HCT116 (cell line): ENCODE measurements at regions not wholly inside any gene's neighbourhood (a gene's known extent, or its start where the extent isn't known, plus 50 kb on each side); places are given as distances from the start of the nearest gene placed in this dataset.

Experiments used
- ATAC-seq: fragments of 200-7000 bp; cut with Tn5 transposase; 2 replicates; pipeline ENCODE4 v1.9.1; 2020; ENCODE audit warnings: mild to moderate bottlenecking, moderate library complexity
- BruUV-seq: library from RNA; stranded (reverse); fragments of 400-500 nt; replicated peaks from 2 replicates; lab custom pipeline; 2021; lab: Mats Ljungman, UMichigan
- CTCF ChIA-PET: fragments of 300-600 bp; sonication (Branson Sonifier 250); formaldehyde crosslinking; loops from one replicate; lab custom pipeline; 2021; ENCODE audit warnings: antibody characterized with exemption; lab: Charles Lee
- POLR2A ChIA-PET: fragments of 300-600, 350-600 bp; sonication (Branson Sonifier 250); formaldehyde crosslinking; loops from one replicate; lab custom pipeline; 2021; ENCODE audit warnings: antibody characterized with exemption; lab: Charles Lee
- RAD21 ChIA-PET, 2 experiments: fragments of 300-600 bp; sonication (Branson Sonifier 250); formaldehyde crosslinking; loops; one replicate each; lab custom pipeline; 2023; ENCODE audit warnings: low total read pairs in 2 of 2; ENCODE audit not compliant: uncharacterized antibody in 2 of 2, unreplicated experiment in 2 of 2, low non-redundant PET in 1 of 2; lab: Charles Lee
- DNase-seq: peaks from one replicate; pipeline ENCODE4 v3.0.0-alpha.2; 2010; ENCODE audit warnings: low read depth, low spot score
- H2AFZ ChIP-seq: fragments of 200-600 bp; shearing (Covaris generic), sonication (generic); 2 replicates; pipeline ENCODE4 v1.6.1; 2017; ENCODE audit warnings: low read depth, mixed run types, mixed read lengths, antibody characterized with exemption, low read length; ENCODE audit not compliant: poor library complexity, severe bottlenecking
- H3K27ac ChIP-seq: 2 replicates; pipeline ENCODE4 v1.5.1; 2012; ENCODE audit warnings: low read depth, low read length
- H3K27me3 ChIP-seq: fragments of 200-600 bp; sonication (generic); 2 replicates; pipeline ENCODE4 v1.6.1; 2016; ENCODE audit warnings: mixed run types, low read length, mixed read lengths; ENCODE audit not compliant: insufficient read depth
- H3K36me3 ChIP-seq, 2 experiments: fragments of 200-500 bp in 1 of 2; fragments of 200-600 bp in 1 of 2; sonication (Bioruptor generic) in 1 of 2; sonication (generic) in 1 of 2; 2 replicates each; pipeline versions ENCODE4 v1.5.1 to v1.6.1; 2014 to 2016; ENCODE audit warnings: low read length in 2 of 2, inconsistent platforms in 1 of 2, mixed read lengths in 1 of 2, mixed run types in 1 of 2; ENCODE audit not compliant: insufficient read depth in 2 of 2, control insufficient read depth in 1 of 2
- H3K4me1 ChIP-seq, 2 experiments: fragments of 200-600 bp in 1 of 2; sonication (generic) in 1 of 2; 2 replicates each; pipeline versions ENCODE4 v1.5.1 to v1.6.1; 2012 to 2017; ENCODE audit warnings: low read length in 2 of 2, inconsistent platforms in 1 of 2, mild to moderate bottlenecking in 1 of 2, mixed read lengths in 1 of 2, mixed run types in 1 of 2, moderate library complexity in 1 of 2; ENCODE audit not compliant: insufficient read depth in 2 of 2, control insufficient read depth in 1 of 2
- H3K4me2 ChIP-seq: fragments of 200-600 bp; sonication (generic); 2 replicates; pipeline ENCODE4 v1.6.1; 2017; ENCODE audit warnings: mixed run types, low read length, mixed read lengths
- H3K4me3 ChIP-seq, 2 experiments: fragments of 200-600 bp in 1 of 2; sonication (generic) in 1 of 2; replicated peaks in 1 of 2; 2 replicates each; pipeline ENCODE4 v1.5.1; 2011 to 2016; ENCODE audit warnings: low read length in 2 of 2, control low read depth in 1 of 2, low read depth in 1 of 2, mild to moderate bottlenecking in 1 of 2, mixed read lengths in 1 of 2, mixed run types in 1 of 2
- H3K79me2 ChIP-seq: fragments of 200-600 bp; sonication (generic); 2 replicates; pipeline ENCODE4 v1.6.1; 2017; ENCODE audit warnings: mild to moderate bottlenecking, mixed run types, low read length, moderate library complexity, mixed read lengths; ENCODE audit not compliant: insufficient read depth
- H3K9ac ChIP-seq: fragments of 200-600 bp; sonication (generic); 2 replicates; pipeline ENCODE4 v1.6.1; 2016; ENCODE audit warnings: low read length, mixed read lengths
- H3K9me2 ChIP-seq: fragments of 200-600 bp; sonication (generic), shearing (Covaris generic); 2 replicates; pipeline ENCODE4 v1.6.1; 2017; ENCODE audit warnings: mixed run types, mild to moderate bottlenecking, moderate library complexity; ENCODE audit not compliant: insufficient read depth
- H3K9me3 ChIP-seq, 2 experiments: fragments of 200-500 bp in 1 of 2; fragments of 200-600 bp in 1 of 2; sonication (Bioruptor generic) in 1 of 2; sonication (generic) in 1 of 2; 2 replicates each; pipeline ENCODE4 v1.6.1; 2014 to 2017; ENCODE audit warnings: low read length in 2 of 2, mixed read lengths in 2 of 2, inconsistent platforms in 1 of 2, low read depth in 1 of 2, mild to moderate bottlenecking in 1 of 2, mixed run types in 1 of 2, moderate library complexity in 1 of 2; ENCODE audit not compliant: control insufficient read depth in 1 of 2, insufficient read depth in 1 of 2
- H4K20me1 ChIP-seq: fragments of 200-600 bp; sonication (generic), shearing (Covaris generic); 2 replicates; pipeline ENCODE4 v1.6.1; 2017; ENCODE audit warnings: mixed run types, mild to moderate bottlenecking, moderate library complexity; ENCODE audit not compliant: insufficient read depth
- CBX3 ChIP-seq: IDR thresholded peaks from 2 replicates; pipeline ENCODE4 v1.6.1; 2012; ENCODE audit warnings: low read depth
- CEBPB ChIP-seq: IDR thresholded peaks from 2 replicates; pipeline ENCODE4 v1.6.1; 2012; ENCODE audit warnings: low read depth
- EGR1 ChIP-seq: IDR thresholded peaks from 2 replicates; pipeline ENCODE4 v1.6.1; 2012; ENCODE audit warnings: low read depth
- EZH2 ChIP-seq: fragments of 200-600 bp; sonication (generic); IDR thresholded peaks from 2 replicates; pipeline ENCODE4 v1.6.1; 2017; ENCODE audit warnings: antibody characterized with exemption, mixed run types
- JUND ChIP-seq: IDR thresholded peaks from 2 replicates; pipeline ENCODE4 v1.6.1; 2012
- POLR2A ChIP-seq: IDR thresholded peaks from 2 replicates; pipeline ENCODE4 v1.7.0; 2011; ENCODE audit warnings: borderline replicate concordance; ENCODE audit not compliant: insufficient read depth, insufficient read length; ENCODE audit errors: extremely low read depth
- RAD21 ChIP-seq: IDR thresholded peaks from 2 replicates; pipeline ENCODE4 v1.6.1; 2012; ENCODE audit warnings: low read depth, mild to moderate bottlenecking
- SIN3A ChIP-seq: IDR thresholded peaks from 2 replicates; pipeline ENCODE4 v1.6.1; 2012; ENCODE audit warnings: low read depth
- SP1 ChIP-seq: IDR thresholded peaks from 2 replicates; pipeline ENCODE4 v1.6.1; 2012; ENCODE audit warnings: low read depth
- ZNF274 ChIP-seq: fragments of 200-500 bp; sonication (Bioruptor generic); IDR thresholded peaks from 2 replicates; pipeline ENCODE4 v1.6.1; 2014; ENCODE audit warnings: mild to moderate bottlenecking, low read depth, low read length, inconsistent platforms
- intact Hi-C: fragments of 100-400 bp; cut with micrococcal nuclease; formaldehyde crosslinking; loops from 2 replicates; pipeline ENCODE4 v1.10.0; 2022
- TF ChIP-seq, protein P1 (sequence below): IDR thresholded peaks from 2 replicates; pipeline ENCODE4 v1.6.1; 2012
- TF ChIP-seq, protein P2 (sequence below): IDR thresholded peaks from 2 replicates; pipeline ENCODE4 v1.6.1; 2011; ENCODE audit warnings: mild to moderate bottlenecking, low read length, moderate library complexity; ENCODE audit not compliant: insufficient replicate concordance; ENCODE audit errors: extremely low read depth
- TF ChIP-seq, protein P3 (sequence below): IDR thresholded peaks from 2 replicates; pipeline ENCODE4 v1.6.1; 2012

DNA sequence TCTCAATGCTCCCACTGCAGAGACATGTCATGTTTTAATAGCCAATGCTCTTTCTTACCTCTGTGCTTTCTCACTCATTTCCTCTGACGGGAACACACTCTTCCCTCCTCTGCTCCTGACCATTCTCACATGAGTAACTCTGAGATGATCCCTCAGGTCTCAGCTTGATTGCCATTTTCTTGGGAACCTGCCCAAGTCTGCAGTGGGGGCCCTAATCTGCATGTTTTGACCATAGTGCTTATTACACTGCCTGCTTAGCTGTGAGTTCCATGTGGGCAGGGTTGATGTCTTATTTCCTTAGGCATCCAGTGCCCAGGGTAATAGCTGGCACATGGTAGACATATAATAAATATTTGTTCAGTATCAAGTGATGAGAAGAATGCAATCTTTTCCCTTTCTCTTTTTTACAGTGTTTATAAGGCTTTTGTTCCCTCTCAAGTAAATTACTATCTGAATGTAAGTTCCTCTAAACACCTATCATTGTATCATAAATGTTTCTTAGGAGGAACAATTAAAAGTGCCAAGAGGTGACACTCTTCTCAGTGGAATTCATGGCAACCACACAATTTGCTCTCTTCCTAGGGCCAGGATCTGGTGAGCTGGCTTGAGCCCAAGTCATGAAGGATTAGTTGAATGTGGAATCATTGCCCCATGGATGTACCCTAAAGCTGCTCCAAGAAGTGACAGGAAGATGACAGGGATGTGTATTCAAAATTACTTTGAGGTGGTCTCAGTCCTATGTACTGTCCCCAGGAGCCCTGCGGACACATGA is 485.4 kb upstream of the USP24 start:
- no TSS peak for BruUV-seq
- POLR2A ChIA-PET, result no interaction called here
- DNase-seq (no peak), ATAC-seq (no peak)
- Histone ChIP-seq H3K4me2 (no peak overlapping the region), H3K79me2 (no peaks in the 10 kb centered on the region), H3K4me1 (no peaks in the 10 kb centered on the region), H2AFZ (no peak overlapping the region), H3K9me2 (no peaks in the 10 kb centered on the region), H4K20me1 (no peaks in the 10 kb centered on the region), H3K9ac (no peak overlapping the region), H3K9me3 (no peaks in the 10 kb centered on the region), H3K4me3 (no peak overlapping the region), H3K27me3 (no peaks in the 10 kb centered on the region), H3K36me3 (no peaks in the 10 kb centered on the region), H3K27ac (no peak overlapping the region)
- RAD21 ChIA-PET, result no interaction called here
- CTCF ChIA-PET, result no interaction called here
- intact Hi-C loops, result no loop called here
- no peak for TF ChIP-seq CBX3
- no peak for TF ChIP-seq SP1
- TF ChIP-seq ZNF274, result no peak
- no peak for TF ChIP-seq EGR1
- TF ChIP-seq RAD21, result no peak
- TF ChIP-seq, protein P1, sequence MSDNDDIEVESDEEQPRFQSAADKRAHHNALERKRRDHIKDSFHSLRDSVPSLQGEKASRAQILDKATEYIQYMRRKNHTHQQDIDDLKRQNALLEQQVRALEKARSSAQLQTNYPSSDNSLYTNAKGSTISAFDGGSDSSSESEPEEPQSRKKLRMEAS, result no peak
- TF ChIP-seq POLR2A, result no peak
- TF ChIP-seq EZH2, result no peak

DNA sequence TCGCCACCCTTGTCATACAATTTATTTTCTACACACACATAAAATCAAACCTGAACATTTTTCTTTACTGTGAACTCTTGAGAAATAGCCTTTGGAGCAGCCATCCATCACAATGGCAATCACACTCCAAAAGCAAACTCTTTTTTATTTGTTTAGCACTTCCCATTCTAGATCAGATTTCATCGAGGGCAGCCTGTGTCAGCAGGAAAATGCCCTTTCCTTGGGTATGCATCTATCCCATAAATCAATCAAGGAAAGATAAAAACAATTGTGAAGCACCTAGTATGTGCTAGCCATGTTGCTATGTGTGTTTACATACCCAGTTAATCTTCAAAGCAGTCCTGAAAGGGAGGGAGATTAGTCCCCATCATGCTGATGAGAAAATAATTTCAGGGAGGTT is 484.1 kb upstream of the USP24 start:
- H4K20me1 ChIP-seq, result no peaks in the 10 kb centered on the region
- H3K4me3 ChIP-seq, result no peak overlapping the region
- ATAC-seq (no peak), DNase-seq (no peak)
- no peaks in the 10 kb centered on the region for H3K9me2 ChIP-seq
- CTCF ChIA-PET, result no interaction called here
- no peak overlapping the region for H3K4me2 ChIP-seq
- H3K9ac ChIP-seq, result no peak overlapping the region
- no peaks in the 10 kb centered on the region for H3K27me3 ChIP-seq
- H3K4me1 ChIP-seq, result no peaks in the 10 kb centered on the region
- no peak overlapping the region for H3K27ac ChIP-seq
- RAD21 ChIA-PET, result no interaction called here
- TF ChIP-seq RAD21 (no peak), ZNF274 (no peak), JUND (no peak), CBX3 (no peak), POLR2A (no peak), SIN3A (no peak), CEBPB (no peak)
- TF ChIP-seq, protein P2, sequence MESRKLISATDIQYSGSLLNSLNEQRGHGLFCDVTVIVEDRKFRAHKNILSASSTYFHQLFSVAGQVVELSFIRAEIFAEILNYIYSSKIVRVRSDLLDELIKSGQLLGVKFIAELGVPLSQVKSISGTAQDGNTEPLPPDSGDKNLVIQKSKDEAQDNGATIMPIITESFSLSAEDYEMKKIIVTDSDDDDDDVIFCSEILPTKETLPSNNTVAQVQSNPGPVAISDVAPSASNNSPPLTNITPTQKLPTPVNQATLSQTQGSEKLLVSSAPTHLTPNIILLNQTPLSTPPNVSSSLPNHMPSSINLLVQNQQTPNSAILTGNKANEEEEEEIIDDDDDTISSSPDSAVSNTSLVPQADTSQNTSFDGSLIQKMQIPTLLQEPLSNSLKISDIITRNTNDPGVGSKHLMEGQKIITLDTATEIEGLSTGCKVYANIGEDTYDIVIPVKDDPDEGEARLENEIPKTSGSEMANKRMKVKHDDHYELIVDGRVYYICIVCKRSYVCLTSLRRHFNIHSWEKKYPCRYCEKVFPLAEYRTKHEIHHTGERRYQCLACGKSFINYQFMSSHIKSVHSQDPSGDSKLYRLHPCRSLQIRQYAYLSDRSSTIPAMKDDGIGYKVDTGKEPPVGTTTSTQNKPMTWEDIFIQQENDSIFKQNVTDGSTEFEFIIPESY, result no peak
- TF ChIP-seq, protein P3, sequence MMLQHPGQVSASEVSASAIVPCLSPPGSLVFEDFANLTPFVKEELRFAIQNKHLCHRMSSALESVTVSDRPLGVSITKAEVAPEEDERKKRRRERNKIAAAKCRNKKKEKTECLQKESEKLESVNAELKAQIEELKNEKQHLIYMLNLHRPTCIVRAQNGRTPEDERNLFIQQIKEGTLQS, result no peak
- no peaks in the 10 kb centered on the region for H3K9me3 ChIP-seq
- BruUV-seq, result no TSS peak
- H2AFZ ChIP-seq, result no peak overlapping the region
- POLR2A ChIA-PET, result no interaction called here
- H3K79me2 ChIP-seq, result no peaks in the 10 kb centered on the region
- H3K36me3 ChIP-seq, result no peaks in the 10 kb centered on the region
- intact Hi-C loops, result no loop called here
